ENCODE measurements at regions not wholly inside any gene's neighbourhood (a gene's known extent, or its start where the extent isn't known, plus 50 kb on each side); places are given as distances from the start of the nearest gene placed in this dataset.

DNA sequence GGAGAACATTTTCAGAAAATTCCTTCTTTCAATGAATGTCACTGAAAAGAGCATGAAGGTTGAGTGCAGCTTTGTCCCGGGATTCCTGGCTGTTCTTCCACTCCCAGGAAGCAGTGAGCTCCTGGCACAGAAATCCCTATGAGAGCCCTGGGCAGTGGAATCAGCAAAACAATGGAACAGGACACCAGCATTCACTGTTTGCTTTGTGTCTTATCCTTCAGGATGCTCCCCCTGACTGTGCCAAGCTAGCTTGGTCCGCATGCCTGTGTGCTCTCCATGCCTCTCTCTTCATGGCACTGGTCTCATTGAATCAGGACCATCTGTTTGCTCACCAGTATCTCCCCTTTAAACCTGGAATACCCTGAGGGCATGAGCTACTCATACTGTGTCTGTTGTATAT is 102.0 kb upstream of the GADL1 start:
- no peak overlapping the region for H3K4me3 ChIP-seq (ENCODE audit: low read depth, low read length)
- TF ChIP-seq CTCF (IDR thresholded peaks at IDR 0.05; ENCODE audit: low read depth, low read length) = no peak

GRCh38 chr3:31002730-31003129 is 108.3 kb upstream of the GADL1 start:
- H3K4me3 ChIP-seq (ENCODE audit: low read depth, low read length) = no peak overlapping the region

DNA sequence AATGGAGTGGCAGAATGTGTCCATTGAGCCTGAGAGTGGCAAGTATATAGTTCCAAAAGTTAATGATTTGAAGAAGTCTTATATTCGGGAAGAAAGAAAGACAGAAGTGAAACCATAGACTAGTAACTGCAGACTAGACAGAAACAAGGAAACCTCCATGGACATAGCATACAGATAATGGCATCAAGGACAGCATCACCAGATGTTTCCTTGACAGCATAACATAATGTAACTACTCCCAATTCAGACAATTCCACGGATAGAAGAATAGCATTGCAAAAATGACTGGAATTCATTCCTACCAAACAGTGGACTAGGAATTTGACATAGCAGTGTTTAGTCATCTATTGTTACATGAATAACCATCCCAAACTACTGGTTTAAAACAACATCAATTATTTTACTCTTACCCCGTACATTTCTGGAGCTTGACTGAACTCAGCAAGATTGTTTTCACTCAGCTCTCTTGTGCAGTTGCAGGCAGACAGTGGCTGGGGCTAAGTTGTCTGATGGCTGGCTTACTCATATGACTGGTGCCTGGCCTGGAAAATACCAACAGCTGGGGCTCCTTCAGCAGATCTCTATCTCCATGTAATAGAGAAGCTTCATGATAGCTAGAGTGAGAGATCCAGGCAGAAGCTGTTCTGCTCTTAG is 109.7 kb upstream of the GADL1 start:
- TF ChIP-seq CTCF (IDR thresholded peaks at IDR 0.05; ENCODE audit: low read depth, low read length) = no peak
- no peak overlapping the region for H3K4me3 ChIP-seq (ENCODE audit: low read depth, low read length)

More at GRCh38 chr3:31002730-31003129, 108.3 kb upstream of the GADL1 start:
- TF ChIP-seq CTCF (IDR thresholded peaks at IDR 0.05; ENCODE audit: low read depth, low read length) = no peak

- H3K4me3 ChIP-seq (ENCODE audit: low read depth, low read length) = no peak overlapping the region
- TF ChIP-seq CTCF (IDR thresholded peaks at IDR 0.05; ENCODE audit: low read depth, low read length) = no peak
Observed at GRCh38 chr3:31008994-31009393, 114.5 kb upstream of the GADL1 start.

DNA sequence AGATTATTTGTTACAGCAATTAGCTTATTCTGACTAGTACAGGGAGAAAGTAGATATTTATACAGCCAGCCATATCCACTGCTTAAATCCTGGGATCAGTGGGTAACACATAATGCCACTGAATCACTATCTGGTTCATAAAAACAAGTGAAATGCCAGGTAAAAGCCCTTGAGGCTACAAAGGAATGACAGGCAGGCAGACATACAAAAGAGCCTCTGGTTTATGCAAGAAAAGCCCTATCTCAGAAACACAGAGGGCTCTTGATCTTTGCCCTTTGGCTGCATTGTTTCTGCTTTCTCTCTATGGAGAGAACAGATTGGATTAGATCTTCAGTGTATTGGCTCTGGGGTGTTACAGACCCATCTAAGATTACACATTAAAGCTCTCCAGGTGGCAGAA is 115.4 kb upstream of the GADL1 start:
- no peak for TF ChIP-seq CTCF (IDR thresholded peaks at IDR 0.05; ENCODE audit: low read depth, low read length)
- no peak overlapping the region for H3K4me3 ChIP-seq (ENCODE audit: low read depth, low read length)

GRCh38 chr3:31010491-31010890 is 116.0 kb upstream of the GADL1 start:
- no peak for TF ChIP-seq CTCF (IDR thresholded peaks at IDR 0.05; ENCODE audit: low read depth, low read length)

GRCh38 chr3:31011380-31011779 is 116.9 kb upstream of the GADL1 start:
- H3K4me3 ChIP-seq (ENCODE audit: low read depth, low read length) = no peak overlapping the region
- TF ChIP-seq CTCF (IDR thresholded peaks at IDR 0.05; ENCODE audit: low read depth, low read length) = no peak

More at GRCh38 chr3:31010491-31010890, 116.0 kb upstream of the GADL1 start:
- no peak overlapping the region for H3K4me3 ChIP-seq (ENCODE audit: low read depth, low read length)

Measured in WI38 (cell line).